Naive thymus-derived CD4-positive, alpha-beta T cell (primary cell): ENCODE measurements at regions not wholly inside any gene's neighbourhood (a gene's known extent, or its start where the extent isn't known, plus 50 kb on each side); places are given as distances from the start of the nearest gene placed in this dataset.

Source experiments
- ATAC-seq: fragments of 150-1000 bp; cut with Tn5 transposase; 2 replicates; pipeline ENCODE4 v1.10.0; 2021; ENCODE audit warnings: mild to moderate bottlenecking, moderate library complexity
- CTCF ChIA-PET: fragments of 350-600 bp; sonication (Branson Sonifier 250); formaldehyde crosslinking; loops from one replicate; lab custom pipeline; 2021; ENCODE audit warnings: antibody characterized with exemption; lab: Charles Lee
- POLR2A ChIA-PET: fragments of 350-600 bp; sonication (Branson Sonifier 250); formaldehyde crosslinking; loops from one replicate; lab custom pipeline; 2021; ENCODE audit warnings: antibody characterized with exemption, inconsistent platforms; lab: Charles Lee
- DNase-seq, 9 donors: peaks; one replicate each; pipeline versions ENCODE4 v3.0.0 to v3.0.0-alpha.2; 2020 to 2022; ENCODE audit warnings: mixed read lengths in 1 of 9
- H3K27ac ChIP-seq: one replicate; pipeline ENCODE4 v1.7.0; 2013; ENCODE audit warnings: mild to moderate bottlenecking, low read depth, low read length, moderate library complexity
- H3K27me3 ChIP-seq, 2 donors: one replicate each; pipeline ENCODE4 v1.7.0; 2013; ENCODE audit warnings: low read length in 2 of 2, mild to moderate bottlenecking in 2 of 2, moderate library complexity in 2 of 2; ENCODE audit not compliant: control insufficient read depth in 2 of 2, insufficient read depth in 2 of 2
- H3K36me3 ChIP-seq, 3 experiments: 1 replicate in 2 of 3; 2 replicates in 1 of 3; pipeline ENCODE4 v1.7.0; 2013; ENCODE audit warnings: low read length in 3 of 3, mild to moderate bottlenecking in 3 of 3, moderate library complexity in 1 of 3; ENCODE audit not compliant: insufficient read depth in 3 of 3, control insufficient read depth in 2 of 3
- H3K4me1 ChIP-seq, 2 donors: one replicate each; pipeline ENCODE4 v1.7.0; 2013; ENCODE audit warnings: low read length in 2 of 2, mild to moderate bottlenecking in 2 of 2, moderate library complexity in 1 of 2; ENCODE audit not compliant: control insufficient read depth in 2 of 2, insufficient read depth in 2 of 2
- H3K4me3 ChIP-seq: 2 replicates; pipeline ENCODE4 v1.7.0; 2013; ENCODE audit warnings: mild to moderate bottlenecking, low read length
- H3K9me3 ChIP-seq, 3 experiments: 1 replicate in 2 of 3; 2 replicates in 1 of 3; pipeline ENCODE4 v1.7.0; 2013; ENCODE audit warnings: low read length in 3 of 3; ENCODE audit not compliant: control insufficient read depth in 2 of 3
- H3K27ac Mint-ChIP-seq, 9 donors: one replicate each; pipeline ENCODE4 v1.8.0; 2020 to 2022; ENCODE audit warnings: mixed read lengths in 9 of 9, mild to moderate bottlenecking in 8 of 9, moderate library complexity in 5 of 9, inconsistent platforms in 2 of 9
- H3K27me3 Mint-ChIP-seq, 5 donors: one replicate each; pipeline ENCODE4 v1.8.0; 2021 to 2022; ENCODE audit warnings: mixed read lengths in 5 of 5, mild to moderate bottlenecking in 1 of 5
- H3K36me3 Mint-ChIP-seq, 5 donors: one replicate each; pipeline ENCODE4 v1.8.0; 2020 to 2022; ENCODE audit warnings: mixed read lengths in 5 of 5, mild to moderate bottlenecking in 3 of 5, inconsistent platforms in 1 of 5
- H3K4me1 Mint-ChIP-seq, 7 donors: one replicate each; pipeline ENCODE4 v1.8.0; 2020 to 2022; ENCODE audit warnings: mixed read lengths in 7 of 7, mild to moderate bottlenecking in 3 of 7, inconsistent platforms in 1 of 7
- H3K4me3 Mint-ChIP-seq, 10 donors: one replicate each; pipeline ENCODE4 v1.8.0; 2020 to 2022; ENCODE audit warnings: mild to moderate bottlenecking in 10 of 10, mixed read lengths in 10 of 10, moderate library complexity in 6 of 10, inconsistent platforms in 2 of 10
- H3K9me3 Mint-ChIP-seq, 11 donors: one replicate each; pipeline ENCODE4 v1.8.0; 2020 to 2022; ENCODE audit warnings: mixed read lengths in 11 of 11, mild to moderate bottlenecking in 4 of 11, inconsistent platforms in 1 of 11, moderate library complexity in 1 of 11
- intact Hi-C, 2 donors: fragments of 100-400 bp; cut with micrococcal nuclease; formaldehyde crosslinking; loops; one replicate each; pipeline ENCODE4 v1.15.1; 2023

GRCh38 chr13:81916461-81916860 is 1575.5 kb upstream of the SPRY2 start:
- ChIA-PET POLR2A (no interaction called here), CTCF (no interaction called here)
- no peak for DNase-seq
- no peak for ATAC-seq
- H3K9me3 Mint-ChIP-seq, result peaks cover 0 to 20% (median 3%) of the 10 kb centered on the region in 11 donors
- no peak overlapping the region for H3K27ac ChIP-seq
- no peak overlapping the region for H3K4me3 Mint-ChIP-seq
- no peaks in the 10 kb centered on the region for H3K27me3 ChIP-seq
- no peaks in the 10 kb centered on the region for H3K9me3 ChIP-seq
- H3K4me3 ChIP-seq, result no peak overlapping the region
- no peaks in the 10 kb centered on the region for H3K27me3 Mint-ChIP-seq
- intact Hi-C loops, result no loop called here
- H3K27ac Mint-ChIP-seq, result no peak overlapping the region
- H3K36me3 Mint-ChIP-seq, result no peaks in the 10 kb centered on the region
- no peaks in the 10 kb centered on the region for H3K4me1 Mint-ChIP-seq
- no peaks in the 10 kb centered on the region for H3K36me3 ChIP-seq
- no peaks in the 10 kb centered on the region for H3K4me1 ChIP-seq

- Mint-ChIP-seq H3K4me1 (no peaks in the 10 kb centered on the region), H3K36me3 (no peaks in the 10 kb centered on the region), H3K9me3 (peaks cover 5 to 28% (median 10%) of the 10 kb centered on the region in 11 donors), H3K27me3 (no peaks in the 10 kb centered on the region), H3K27ac (no peak overlapping the region), H3K4me3 (no peak overlapping the region)
- Histone ChIP-seq H3K36me3 (no peaks in the 10 kb centered on the region), H3K4me3 (no peak overlapping the region), H3K27me3 (no peaks in the 10 kb centered on the region), H3K9me3 (no peaks in the 10 kb centered on the region), H3K4me1 (no peaks in the 10 kb centered on the region), H3K27ac (no peak overlapping the region)
- CTCF ChIA-PET, result no interaction called here
- intact Hi-C loops, result no loop called here
- DNase-seq, result no peak
- POLR2A ChIA-PET, result no interaction called here
- no peak for ATAC-seq
These were observed 1567.0 kb upstream of the SPRY2 start for GRCh38 chr13:81907787-81908372.

GRCh38 chr13:81888855-81889254 is 1547.9 kb upstream of the SPRY2 start:
- Histone ChIP-seq H3K27ac (no peak overlapping the region), H3K4me3 (no peak overlapping the region), H3K9me3 (peaks cover 0 to 8% (median 0%) of the 10 kb centered on the region in 3 experiments), H3K4me1 (no peaks in the 10 kb centered on the region), H3K36me3 (no peaks in the 10 kb centered on the region), H3K27me3 (no peaks in the 10 kb centered on the region)
- intact Hi-C loops, result no loop called here
- no peak overlapping the region for H3K27ac Mint-ChIP-seq
- no peaks in the 10 kb centered on the region for H3K4me1 Mint-ChIP-seq
- H3K4me3 Mint-ChIP-seq, result no peak overlapping the region
- H3K36me3 Mint-ChIP-seq, result no peaks in the 10 kb centered on the region
- ChIA-PET POLR2A (no interaction called here), CTCF (no interaction called here)
- no peaks in the 10 kb centered on the region for H3K27me3 Mint-ChIP-seq
- DNase-seq, result no peak
- peaks cover 0 to 44% (median 18%) of the 10 kb centered on the region in 11 donors for H3K9me3 Mint-ChIP-seq
- no peak for ATAC-seq

GRCh38 chr13:81874681-81875661 is 1534.0 kb upstream of the SPRY2 start:
- Mint-ChIP-seq H3K9me3 (peaks cover 3 to 34% (median 13%) of the 10 kb centered on the region in 11 donors), H3K4me1 (no peaks in the 10 kb centered on the region), H3K36me3 (no peaks in the 10 kb centered on the region), H3K4me3 (no peak overlapping the region), H3K27ac (no peak overlapping the region), H3K27me3 (no peaks in the 10 kb centered on the region)
- POLR2A ChIA-PET, result no interaction called here
- H3K4me1 ChIP-seq, result no peaks in the 10 kb centered on the region
- no peaks in the 10 kb centered on the region for H3K27me3 ChIP-seq
- H3K27ac ChIP-seq, result no peak overlapping the region
- H3K4me3 ChIP-seq, result no peak overlapping the region
- no peak for ATAC-seq
- CTCF ChIA-PET, result interaction anchor here (0.6 kb wide), 1 partner anchor 10 kb away, joined by 3 read pairs; no protein-coding TSS in a partner anchor
- intact Hi-C loops, result no loop called here
- H3K9me3 ChIP-seq, result peaks cover 0 to 7% (median 0%) of the 10 kb centered on the region in 3 experiments
- DNase-seq, result no peak
- no peaks in the 10 kb centered on the region for H3K36me3 ChIP-seq

- Mint-ChIP-seq H3K27me3 (no peaks in the 10 kb centered on the region), H3K4me3 (no peak overlapping the region), H3K27ac (no peak overlapping the region), H3K4me1 (no peaks in the 10 kb centered on the region), H3K9me3 (peaks cover 3 to 36% (median 18%) of the 10 kb centered on the region in 11 donors), H3K36me3 (no peaks in the 10 kb centered on the region)
- Histone ChIP-seq H3K27ac (no peak overlapping the region), H3K9me3 (peaks cover 0 to 7% (median 0%) of the 10 kb centered on the region in 3 experiments), H3K27me3 (no peaks in the 10 kb centered on the region), H3K36me3 (no peaks in the 10 kb centered on the region), H3K4me3 (no peak overlapping the region), H3K4me1 (no peaks in the 10 kb centered on the region)
- CTCF ChIA-PET, result no interaction called here
- intact Hi-C loops, result no loop called here
- ATAC-seq, result no peak
- DNase-seq, result no peak
- POLR2A ChIA-PET, result no interaction called here
These were observed 1533.3 kb upstream of the SPRY2 start for GRCh38 chr13:81874253-81874652.

- no peaks in the 10 kb centered on the region for H3K27me3 Mint-ChIP-seq
- POLR2A ChIA-PET, result no interaction called here
- CTCF ChIA-PET, result no interaction called here
These were observed 1531.7 kb upstream of the SPRY2 start for GRCh38 chr13:81872581-81872980.

More at GRCh38 chr13:81872581-81872980, 1531.7 kb upstream of the SPRY2 start:
- no peaks in the 10 kb centered on the region for H3K36me3 Mint-ChIP-seq
- no peak for DNase-seq
- peaks cover 7 to 36% (median 21%) of the 10 kb centered on the region in 11 donors for H3K9me3 Mint-ChIP-seq
- ATAC-seq, result no peak
- no peak overlapping the region for H3K27ac ChIP-seq
- no peaks in the 10 kb centered on the region for H3K4me1 Mint-ChIP-seq
- H3K27ac Mint-ChIP-seq, result no peak overlapping the region
- H3K36me3 ChIP-seq, result no peaks in the 10 kb centered on the region
- intact Hi-C loops, result no loop called here
- H3K27me3 ChIP-seq, result no peaks in the 10 kb centered on the region
- no peak overlapping the region for H3K4me3 ChIP-seq
- H3K4me3 Mint-ChIP-seq, result no peak overlapping the region
- H3K4me1 ChIP-seq, result no peaks in the 10 kb centered on the region
- peaks cover 0 to 7% (median 0%) of the 10 kb centered on the region in 3 experiments for H3K9me3 ChIP-seq
